IMR-90 (cell line): ENCODE measurements at regions not wholly inside any gene's neighbourhood (a gene's known extent, or its start where the extent isn't known, plus 50 kb on each side); places are given as distances from the start of the nearest gene placed in this dataset.

Experiments used
- ATAC-seq: fragments of 200-7000 bp; cut with Tn5 transposase; 2 replicates; pipeline ENCODE4 v1.9.1; 2020; ENCODE audit warnings: low read depth, mild to moderate bottlenecking, moderate library complexity
- BruUV-seq: library from RNA; stranded (reverse); fragments of 400-500 nt; replicated peaks from 2 replicates; lab custom pipeline; 2021; lab: Mats Ljungman, UMichigan
- CTCF ChIA-PET: fragments of 300-600 bp; formaldehyde crosslinking; extraction: SDS; loops from one replicate; lab custom pipeline; 2021; ENCODE audit warnings: antibody characterized with exemption; lab: Yijun Ruan, JAX
- POLR2A ChIA-PET: fragments of 300-600 bp; sonication (Branson Sonifier 250); formaldehyde crosslinking; loops from one replicate; lab custom pipeline; 2022; ENCODE audit warnings: antibody characterized with exemption; ENCODE audit not compliant: unreplicated experiment; lab: Charles Lee
- DNase-seq: peaks from one replicate; pipeline ENCODE4 v3.0.0; 2013
- H2AFZ ChIP-seq: replicated peaks from 2 replicates; pipeline ENCODE3; 2013; ENCODE audit warnings: low read length, mild to moderate bottlenecking; ENCODE audit not compliant: poor library complexity
- H2AK5ac ChIP-seq: 2 replicates; pipeline ENCODE4 v1.6.1; 2013; ENCODE audit warnings: low read depth, low read length, inconsistent platforms
- H2AK9ac ChIP-seq: replicated peaks from 2 replicates; pipeline ENCODE3; 2013; ENCODE audit warnings: mild to moderate bottlenecking, low read depth, low read length, moderate library complexity; ENCODE audit not compliant: poor library complexity
- H2BK120ac ChIP-seq: 2 replicates; pipeline ENCODE4 v1.6.1; 2013; ENCODE audit warnings: low read depth, low read length, inconsistent platforms
- H2BK15ac ChIP-seq: 3 replicates; pipeline ENCODE4 v1.6.1; 2013; ENCODE audit warnings: low read depth, low read length, inconsistent platforms
- H2BK20ac ChIP-seq: 2 replicates; pipeline ENCODE4 v1.6.1; 2013; ENCODE audit warnings: low read depth, mild to moderate bottlenecking, inconsistent platforms, low read length, moderate library complexity
- H2BK5ac ChIP-seq: 2 replicates; pipeline ENCODE4 v1.6.1; 2013; ENCODE audit warnings: mild to moderate bottlenecking, low read depth, low read length, inconsistent platforms; ENCODE audit not compliant: poor library complexity, severe bottlenecking
- H3K14ac ChIP-seq: replicated peaks from 2 replicates; pipeline ENCODE4 v1.6.1; 2013; ENCODE audit warnings: low read depth, low read length, inconsistent platforms
- H3K18ac ChIP-seq: 2 replicates; pipeline ENCODE4 v1.6.1; 2013; ENCODE audit warnings: low read depth, low read length, control low read depth
- H3K23ac ChIP-seq: 2 replicates; pipeline ENCODE4 v1.6.1; 2013; ENCODE audit warnings: low read depth, low read length, inconsistent platforms
- H3K27ac ChIP-seq: 2 replicates; pipeline ENCODE4 v1.5.1; 2013; ENCODE audit warnings: mild to moderate bottlenecking, control low read depth, low read length; ENCODE audit not compliant: insufficient read depth
- H3K27me3 ChIP-seq: 2 replicates; pipeline ENCODE4 v1.6.1; 2013; ENCODE audit warnings: low read length; ENCODE audit not compliant: control insufficient read depth, insufficient read depth
- H3K36me3 ChIP-seq: 2 replicates; pipeline ENCODE4 v1.6.1; 2013; ENCODE audit warnings: low read length, mixed read lengths; ENCODE audit not compliant: control insufficient read depth, insufficient read depth
- H3K4ac ChIP-seq: 2 replicates; pipeline ENCODE4 v1.6.1; 2013; ENCODE audit warnings: low read depth, low read length, inconsistent platforms
- H3K4me1 ChIP-seq: 2 replicates; pipeline ENCODE4 v1.6.1; 2013; ENCODE audit warnings: low read length, mixed read lengths; ENCODE audit not compliant: control insufficient read depth, insufficient read depth
- H3K4me2 ChIP-seq: 2 replicates; pipeline ENCODE4 v1.6.1; 2013; ENCODE audit warnings: low read depth, mild to moderate bottlenecking, control low read depth, low read length, moderate library complexity
- H3K4me3 ChIP-seq: 2 replicates; pipeline ENCODE4 v1.5.1; 2013; ENCODE audit warnings: low read depth, mild to moderate bottlenecking, control low read depth, low read length, moderate library complexity; ENCODE audit not compliant: insufficient read depth
- H3K56ac ChIP-seq: 2 replicates; pipeline ENCODE4 v1.6.1; 2013; ENCODE audit warnings: low read length, inconsistent platforms; ENCODE audit not compliant: insufficient read depth; ENCODE audit errors: extremely low read depth
- H3K79me1 ChIP-seq, 2 experiments: 2 replicates each; pipeline ENCODE4 v1.6.1; 2013; ENCODE audit warnings: low read length in 2 of 2, inconsistent platforms in 1 of 2, low read depth in 1 of 2
- H3K9ac ChIP-seq: 2 replicates; pipeline ENCODE4 v1.6.1; 2013; ENCODE audit warnings: low read depth, low read length, control low read depth
- H3K9me1 ChIP-seq: 2 replicates; pipeline ENCODE4 v1.6.1; 2013; ENCODE audit warnings: low read length, inconsistent platforms; ENCODE audit not compliant: insufficient read depth
- H3K9me3 ChIP-seq: 2 replicates; pipeline ENCODE4 v1.6.1; 2013; ENCODE audit warnings: low read length; ENCODE audit not compliant: control insufficient read depth, insufficient read depth
- H4K20me1 ChIP-seq: 2 replicates; pipeline ENCODE4 v1.6.1; 2013; ENCODE audit warnings: low read length, inconsistent platforms; ENCODE audit not compliant: insufficient read depth
- H4K5ac ChIP-seq: 2 replicates; pipeline ENCODE4 v1.6.1; 2013; ENCODE audit warnings: mild to moderate bottlenecking, low read depth, low read length, control low read depth
- H4K8ac ChIP-seq, 2 experiments: 2 replicates each; pipeline ENCODE4 v1.6.1; 2013; ENCODE audit warnings: low read depth in 2 of 2, low read length in 2 of 2, control low read depth in 1 of 2, inconsistent platforms in 1 of 2
- H4K91ac ChIP-seq: 2 replicates; pipeline ENCODE4 v1.6.1; 2013; ENCODE audit warnings: low read depth, low read length, inconsistent platforms; ENCODE audit not compliant: insufficient read depth
- BHLHE40 ChIP-seq: fragments of 150-350 bp; IDR thresholded peaks from 2 replicates; pipeline ENCODE4 v1.6.1; 2016; ENCODE audit warnings: mild to moderate bottlenecking, low read depth, low read length
- CHD1 ChIP-seq: IDR thresholded peaks from 2 replicates; pipeline ENCODE4 v1.6.1; 2012; ENCODE audit warnings: low read depth, low read length, improper control_type of control experiment
- CTCF ChIP-seq: conservative IDR thresholded peaks from 2 replicates; pipeline ENCODE4 v1.5.1; 2012; ENCODE audit warnings: mild to moderate bottlenecking, low read depth, low read length, improper control_type of control experiment
- FOS ChIP-seq: fragments of 150-350 bp; IDR thresholded peaks from 2 replicates; pipeline ENCODE4 v1.6.1; 2016; ENCODE audit warnings: low read depth, low read length
- MAFK ChIP-seq: IDR thresholded peaks from 2 replicates; pipeline ENCODE4 v1.6.1; 2012; ENCODE audit warnings: low read depth, low read length, improper control_type of control experiment
- MAZ ChIP-seq: IDR thresholded peaks from 2 replicates; pipeline ENCODE4 v1.6.1; 2012; ENCODE audit warnings: low read depth, mild to moderate bottlenecking, low read length, improper control_type of control experiment, moderate library complexity, borderline replicate concordance
- MXI1 ChIP-seq: IDR thresholded peaks from 2 replicates; pipeline ENCODE4 v1.6.1; 2012; ENCODE audit warnings: low read depth, mild to moderate bottlenecking, low read length, moderate library complexity, borderline replicate concordance
- NFE2L2 ChIP-seq: fragments of 150-350 bp; IDR thresholded peaks from 2 replicates; pipeline ENCODE4 v1.6.1; 2016; ENCODE audit warnings: low read depth, mild to moderate bottlenecking, low read length
- POLR2A ChIP-seq: IDR thresholded peaks from 2 replicates; pipeline ENCODE4 v1.6.1; 2012; ENCODE audit warnings: mild to moderate bottlenecking, low read depth, low read length
- RAD21 ChIP-seq: IDR thresholded peaks from 2 replicates; pipeline ENCODE4 v1.6.1; 2012; ENCODE audit warnings: low read length, improper control_type of control experiment
- RCOR1 ChIP-seq: IDR thresholded peaks from 2 replicates; pipeline ENCODE4 v1.6.1; 2012; ENCODE audit warnings: mild to moderate bottlenecking, low read length, improper control_type of control experiment; ENCODE audit not compliant: insufficient replicate concordance
- RFX5 ChIP-seq: IDR thresholded peaks from 2 replicates; pipeline ENCODE4 v1.8.0; 2012; ENCODE audit warnings: low read depth, mild to moderate bottlenecking, low read length, moderate library complexity
- SMC3 ChIP-seq: fragments of 150-350 bp; IDR thresholded peaks from 2 replicates; pipeline ENCODE4 v1.6.1; 2016; ENCODE audit warnings: low read depth, mild to moderate bottlenecking, antibody characterized with exemption, low read length, moderate library complexity
- USF2 ChIP-seq: fragments of 150-350 bp; IDR thresholded peaks from 2 replicates; pipeline ENCODE4 v1.6.1; 2017; ENCODE audit warnings: mild to moderate bottlenecking, antibody characterized with exemption, low read length, low read depth
- WGBS, 2 experiments: methylation state at CpG; one replicate each; pipeline versions ENCODE4 v1.1.5 to v1.1.7; 2013; ENCODE audit warnings: missing lambda C conversion rate in 2 of 2; ENCODE audit not compliant: insufficient read length in 1 of 2; ENCODE audit errors: extremely low coverage in 2 of 2; 5-methylcytosine and 5-hydroxymethylcytosine counted together
- dilution Hi-C: fragments of 300-500 bp; cut with HindIII; formaldehyde crosslinking; loops from one replicate; pipeline ENCODE4 v1.14.3; 2018; ENCODE audit warnings: low sequenced_read_pairs; ENCODE audit not compliant: unreplicated experiment
- in situ Hi-C: fragments of 300-500 bp; cut with MboI; formaldehyde crosslinking; loops from 3 replicates; pipeline ENCODE4 v1.14.3; 2019; ENCODE audit warnings: low sequenced_read_pairs, inconsistent platforms, mixed read lengths
- intact Hi-C: fragments of 100-400 bp; cut with micrococcal nuclease; formaldehyde crosslinking; loops from 2 replicates; pipeline ENCODE4 v1.10.0; 2022

GRCh38 chr4:164378361-164378760 is 375.6 kb upstream of the SMIM31 start:
- CTCF ChIA-PET = no interaction called here

More at GRCh38 chr4:164378361-164378760, 375.6 kb upstream of the SMIM31 start:
- Histone ChIP-seq H4K20me1 (no peaks in the 10 kb centered on the region), H3K56ac (no peak overlapping the region), H2AK9ac (no peak overlapping the region), H2BK5ac (no peak overlapping the region), H2BK15ac (no peak overlapping the region), H2BK20ac (no peak overlapping the region), H3K36me3 (no peaks in the 10 kb centered on the region), H3K4ac (no peak overlapping the region), H3K18ac (no peak overlapping the region), H3K27me3 (no peaks in the 10 kb centered on the region), H4K91ac (no peak overlapping the region), H3K4me3 (no peak overlapping the region), H3K9me1 (no peaks in the 10 kb centered on the region), H3K27ac (no peak overlapping the region), H4K5ac (no peak overlapping the region), H3K23ac (no peak overlapping the region), H3K4me2 (no peak overlapping the region), H2AK5ac (no peak overlapping the region), H2AFZ (no peak overlapping the region), H3K9ac (no peak overlapping the region), H3K4me1 (no peaks in the 10 kb centered on the region), H3K79me1 (no peaks in the 10 kb centered on the region), H2BK120ac (no peak overlapping the region), H4K8ac (no peak overlapping the region), H3K9me3 (peaks cover 3% of the 10 kb centered on the region; the same call in 1 of the 2 replicates), H3K14ac (no peak overlapping the region)
- DNase-seq = no peak
- TF ChIP-seq SMC3 = no peak
- no peak for TF ChIP-seq MAFK
- TF ChIP-seq RAD21 = no peak
- no peak for TF ChIP-seq POLR2A
- no peak for TF ChIP-seq RCOR1
- no peak for TF ChIP-seq MXI1
- no peak for TF ChIP-seq BHLHE40
- TF ChIP-seq CHD1 = no peak
- TF ChIP-seq MAZ = no peak
- no peak for TF ChIP-seq USF2
- no peak for TF ChIP-seq CTCF
- no peak for TF ChIP-seq RFX5
- no peak for TF ChIP-seq NFE2L2
- no peak for TF ChIP-seq FOS
- ATAC-seq = no peak
- no CpG with 5 or more reads among the region's 5 CpGs for WGBS, 2 experiments
- in situ Hi-C loops = no loop called here
- POLR2A ChIA-PET = no interaction called here
- dilution Hi-C loops = no loop called here
- intact Hi-C loops = no loop called here
- BruUV-seq = no TSS peak
